AG09309 (cell line): ENCODE measurements at regions not wholly inside any gene's neighbourhood (a gene's known extent, or its start where the extent isn't known, plus 50 kb on each side); places are given as distances from the start of the nearest gene placed in this dataset.
"Not testable (repeated sequence)": the region's sequence is repeated elsewhere in the genome, so short reads cannot be mapped to it uniquely, and the experiment has no call there.

ENCODE experiments used
- DNase-seq: peaks from one replicate; pipeline ENCODE4 v3.0.0-alpha.2; 2010; ENCODE audit warnings: low read depth
- H3K4me3 ChIP-seq: 2 replicates; pipeline ENCODE4 v1.5.1; 2011; ENCODE audit warnings: mild to moderate bottlenecking, low read depth, low read length, moderate library complexity; ENCODE audit not compliant: control insufficient read depth
- TF ChIP-seq, protein P1 (sequence below): IDR thresholded peaks from 2 replicates; pipeline ENCODE4 v1.5.1; 2011; ENCODE audit warnings: mild to moderate bottlenecking, low read depth, low read length, inconsistent platforms; ENCODE audit not compliant: insufficient read depth, control insufficient read depth; ENCODE audit errors: missing control alignments

- TF ChIP-seq, protein P1, sequence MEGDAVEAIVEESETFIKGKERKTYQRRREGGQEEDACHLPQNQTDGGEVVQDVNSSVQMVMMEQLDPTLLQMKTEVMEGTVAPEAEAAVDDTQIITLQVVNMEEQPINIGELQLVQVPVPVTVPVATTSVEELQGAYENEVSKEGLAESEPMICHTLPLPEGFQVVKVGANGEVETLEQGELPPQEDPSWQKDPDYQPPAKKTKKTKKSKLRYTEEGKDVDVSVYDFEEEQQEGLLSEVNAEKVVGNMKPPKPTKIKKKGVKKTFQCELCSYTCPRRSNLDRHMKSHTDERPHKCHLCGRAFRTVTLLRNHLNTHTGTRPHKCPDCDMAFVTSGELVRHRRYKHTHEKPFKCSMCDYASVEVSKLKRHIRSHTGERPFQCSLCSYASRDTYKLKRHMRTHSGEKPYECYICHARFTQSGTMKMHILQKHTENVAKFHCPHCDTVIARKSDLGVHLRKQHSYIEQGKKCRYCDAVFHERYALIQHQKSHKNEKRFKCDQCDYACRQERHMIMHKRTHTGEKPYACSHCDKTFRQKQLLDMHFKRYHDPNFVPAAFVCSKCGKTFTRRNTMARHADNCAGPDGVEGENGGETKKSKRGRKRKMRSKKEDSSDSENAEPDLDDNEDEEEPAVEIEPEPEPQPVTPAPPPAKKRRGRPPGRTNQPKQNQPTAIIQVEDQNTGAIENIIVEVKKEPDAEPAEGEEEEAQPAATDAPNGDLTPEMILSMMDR = no peak
- no peak for DNase-seq
- no peak overlapping the region for H3K4me3 ChIP-seq
Observed at GRCh38 chr4:126757219-126757618, 875.5 kb upstream of the INTU start.

GRCh38 chr4:126758493-126758892, 874.3 kb upstream of the INTU start:
- DNase-seq = no peak
- no peak overlapping the region for H3K4me3 ChIP-seq
- TF ChIP-seq, protein P1 = no peak

DNA sequence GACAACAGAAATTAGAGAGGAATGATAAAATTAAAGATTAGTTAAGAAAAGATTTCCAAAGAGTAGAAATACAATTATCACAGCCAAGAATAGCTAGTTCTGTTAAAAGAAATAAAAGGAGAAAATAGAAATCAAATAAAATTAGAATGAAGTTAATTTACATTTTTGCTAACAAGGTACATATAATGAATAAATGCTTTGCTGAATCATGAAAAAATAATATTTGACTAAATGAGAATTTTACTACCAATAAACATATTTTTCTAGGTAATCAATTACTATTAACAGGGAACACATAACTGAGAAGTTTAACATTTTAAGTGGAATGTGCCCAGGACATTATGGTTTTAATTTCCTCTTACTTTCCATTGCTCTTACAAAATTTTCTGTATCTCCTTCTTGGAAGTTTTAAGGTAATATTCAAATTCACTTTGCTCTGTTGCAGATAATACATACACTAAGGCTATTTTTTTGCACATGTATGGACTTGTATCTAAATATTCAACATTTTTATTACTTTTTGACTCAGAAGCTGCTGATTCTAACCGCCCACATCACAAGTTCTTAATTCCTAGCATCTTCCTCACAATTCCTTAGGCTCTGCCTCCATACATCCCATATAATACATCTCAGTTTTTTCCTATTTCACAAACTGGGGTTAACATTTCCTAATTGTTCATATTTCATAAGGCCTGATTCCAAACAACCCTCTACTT, 870.7 kb upstream of the INTU start:
- DNase-seq = no peak
- TF ChIP-seq, protein P1 = no peak
- no peak overlapping the region for H3K4me3 ChIP-seq

DNA sequence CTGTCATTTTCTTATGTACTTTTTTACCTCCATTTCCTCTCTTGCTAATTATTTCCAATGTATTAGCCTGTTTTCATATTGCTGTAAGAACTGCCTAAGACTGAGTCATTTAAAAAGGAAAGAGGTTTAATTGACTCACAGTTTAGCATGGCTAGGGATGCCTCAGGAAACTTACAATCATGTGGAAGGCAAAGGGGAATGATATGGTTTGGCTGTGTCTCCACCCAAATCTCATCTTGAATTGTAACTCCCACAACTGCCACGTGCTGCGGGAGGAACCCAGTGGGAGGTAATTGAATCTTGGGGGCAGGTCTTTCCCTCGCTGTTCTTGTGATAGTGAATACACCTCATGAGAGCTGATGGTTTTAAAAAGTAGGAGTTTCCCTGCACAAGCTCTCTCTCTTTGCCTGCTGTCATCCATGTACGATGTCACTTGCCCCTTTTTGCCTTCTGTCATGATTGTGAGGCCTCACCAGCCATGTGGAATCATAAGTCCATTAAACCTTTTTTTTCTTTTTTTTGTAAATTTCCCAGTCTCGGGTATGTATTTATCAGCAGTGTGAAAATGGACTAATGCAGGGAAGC, 870.0 kb upstream of the INTU start:
- TF ChIP-seq, protein P1 = no peak
- H3K4me3 ChIP-seq = no peak overlapping the region
- no peak for DNase-seq

DNA sequence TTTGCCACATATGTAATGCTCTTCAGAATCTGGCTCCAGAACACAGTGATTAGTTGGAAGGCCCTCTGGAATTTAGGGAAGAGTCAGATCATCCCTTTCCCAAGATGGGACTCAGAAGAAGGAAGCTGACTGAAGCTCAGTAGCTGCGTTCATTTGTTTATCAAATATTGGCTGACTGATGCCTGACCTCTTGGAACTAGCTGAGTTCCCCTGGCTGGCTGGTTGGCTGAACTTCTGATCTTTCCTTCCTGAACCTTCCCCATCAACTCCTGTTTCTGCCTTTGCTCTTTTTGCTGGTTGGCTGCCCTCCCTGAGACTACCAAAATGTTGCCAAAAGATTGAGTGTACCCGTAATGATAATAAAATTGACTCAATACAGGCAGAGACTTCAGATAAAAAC, 866.5 kb upstream of the INTU start:
- TF ChIP-seq, protein P1 = no peak
- no peak overlapping the region for H3K4me3 ChIP-seq
- no peak for DNase-seq

GRCh38 chr4:126768338-126768737, 864.4 kb upstream of the INTU start:
- no peak overlapping the region for H3K4me3 ChIP-seq
- TF ChIP-seq, protein P1 = no peak
- DNase-seq = no peak

GRCh38 chr4:126770811-126771553, 861.8 kb upstream of the INTU start:
- not testable (repeated sequence) for H3K4me3 ChIP-seq, DNase-seq

- not testable (repeated sequence) for DNase-seq, H3K4me3 ChIP-seq
Observed at GRCh38 chr4:126771618-126772017, 861.1 kb upstream of the INTU start.
